ENCODE measurements at regions not wholly inside any gene's neighbourhood (a gene's known extent, or its start where the extent isn't known, plus 50 kb on each side); places are given as distances from the start of the nearest gene placed in this dataset.

DNA sequence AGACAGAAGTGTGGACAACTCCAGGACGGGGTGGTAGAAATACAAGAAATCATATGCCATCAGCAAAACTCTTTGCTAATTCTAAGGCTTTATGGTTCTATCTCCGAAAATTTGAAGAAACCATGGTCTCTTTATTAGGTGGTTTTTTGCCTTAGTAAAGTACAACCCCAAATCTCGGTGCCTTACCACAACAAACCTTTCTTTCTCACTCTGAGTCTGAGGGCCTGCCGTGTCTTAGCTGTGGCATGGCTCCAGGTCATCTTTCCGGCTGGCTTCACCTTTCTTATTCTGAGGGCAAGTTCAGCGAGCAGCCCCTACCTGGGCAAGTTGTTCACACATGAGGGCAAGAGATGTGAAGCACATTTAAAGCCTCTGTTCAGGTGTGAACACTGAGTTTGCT lies 280.6 kb downstream of the TTLL7 start:
- TF ChIP-seq, protein P1, sequence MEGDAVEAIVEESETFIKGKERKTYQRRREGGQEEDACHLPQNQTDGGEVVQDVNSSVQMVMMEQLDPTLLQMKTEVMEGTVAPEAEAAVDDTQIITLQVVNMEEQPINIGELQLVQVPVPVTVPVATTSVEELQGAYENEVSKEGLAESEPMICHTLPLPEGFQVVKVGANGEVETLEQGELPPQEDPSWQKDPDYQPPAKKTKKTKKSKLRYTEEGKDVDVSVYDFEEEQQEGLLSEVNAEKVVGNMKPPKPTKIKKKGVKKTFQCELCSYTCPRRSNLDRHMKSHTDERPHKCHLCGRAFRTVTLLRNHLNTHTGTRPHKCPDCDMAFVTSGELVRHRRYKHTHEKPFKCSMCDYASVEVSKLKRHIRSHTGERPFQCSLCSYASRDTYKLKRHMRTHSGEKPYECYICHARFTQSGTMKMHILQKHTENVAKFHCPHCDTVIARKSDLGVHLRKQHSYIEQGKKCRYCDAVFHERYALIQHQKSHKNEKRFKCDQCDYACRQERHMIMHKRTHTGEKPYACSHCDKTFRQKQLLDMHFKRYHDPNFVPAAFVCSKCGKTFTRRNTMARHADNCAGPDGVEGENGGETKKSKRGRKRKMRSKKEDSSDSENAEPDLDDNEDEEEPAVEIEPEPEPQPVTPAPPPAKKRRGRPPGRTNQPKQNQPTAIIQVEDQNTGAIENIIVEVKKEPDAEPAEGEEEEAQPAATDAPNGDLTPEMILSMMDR (IDR thresholded peaks at IDR 0.05; ENCODE audit: low read depth, low read length, poor library complexity, severe bottlenecking) = no peak
- TF ChIP-seq EZH2phosphoT487 (IDR thresholded peaks at IDR 0.05; ENCODE audit: borderline replicate concordance, low read length) = no peak
